Hematopoietic multipotent progenitor cell treated with erythropoietin and hydrocortisone succinate and interleukin-3 and kit ligand, for 17 days (in vitro differentiated cells): ENCODE measurements at regions not wholly inside any gene's neighbourhood (a gene's known extent, or its start where the extent isn't known, plus 50 kb on each side); places are given as distances from the start of the nearest gene placed in this dataset.

Experiments
- DNase-seq: peaks from one replicate; pipeline ENCODE4 v3.0.0-alpha.2; 2015; ENCODE audit warnings: low spot score

GRCh38 chr3:102084006-102084405 is 234.7 kb downstream of the NFKBIZ start:
- DNase-seq: no peak

- DNase-seq: no peak
These were observed 235.4 kb downstream of the NFKBIZ start for GRCh38 chr3:102084704-102085103.

- DNase-seq: no peak
These were observed 236.3 kb downstream of the NFKBIZ start for GRCh38 chr3:102085431-102086176.

GRCh38 chr3:102087236-102087635 is 237.9 kb downstream of the NFKBIZ start:
- DNase-seq: no peak

GRCh38 chr3:102089239-102089638 is 239.9 kb downstream of the NFKBIZ start:
- DNase-seq: no peak

GRCh38 chr3:102089904-102090720 is 240.8 kb downstream of the NFKBIZ start:
- DNase-seq: no peak

GRCh38 chr3:102090721-102091045 is 241.4 kb downstream of the NFKBIZ start:
- no peak for DNase-seq

- DNase-seq: no peak
These were observed 242.0 kb downstream of the NFKBIZ start for GRCh38 chr3:102091358-102091757.

- no peak for DNase-seq
These were observed 243.5 kb downstream of the NFKBIZ start for GRCh38 chr3:102092617-102093466.

- DNase-seq: no peak
These were observed 245.2 kb downstream of the NFKBIZ start for GRCh38 chr3:102094506-102094905.

- no peak for DNase-seq
These were observed 246.1 kb downstream of the NFKBIZ start for GRCh38 chr3:102095383-102095782.

GRCh38 chr3:102096066-102096465 is 246.8 kb downstream of the NFKBIZ start:
- DNase-seq: no peak

GRCh38 chr3:102098130-102098885 is 249.0 kb downstream of the NFKBIZ start:
- no peak for DNase-seq

- no peak for DNase-seq
These were observed 250.6 kb downstream of the NFKBIZ start for GRCh38 chr3:102099913-102100312.

GRCh38 chr3:102102394-102102793 is 253.1 kb downstream of the NFKBIZ start:
- DNase-seq: no peak

GRCh38 chr3:102104033-102104432 is 254.7 kb downstream of the NFKBIZ start:
- DNase-seq: no peak

GRCh38 chr3:102105193-102105592 is 255.9 kb downstream of the NFKBIZ start:
- DNase-seq: no peak

- no peak for DNase-seq
These were observed 257.2 kb downstream of the NFKBIZ start for GRCh38 chr3:102106416-102107097.

GRCh38 chr3:102112704-102113230 is 263.5 kb downstream of the NFKBIZ start:
- DNase-seq: no peak

- DNase-seq: no peak
These were observed 264.2 kb downstream of the NFKBIZ start for GRCh38 chr3:102113421-102114041.
